ENCODE measurements at regions not wholly inside any gene's neighbourhood (a gene's known extent, or its start where the extent isn't known, plus 50 kb on each side); places are given as distances from the start of the nearest gene placed in this dataset.

DNA sequence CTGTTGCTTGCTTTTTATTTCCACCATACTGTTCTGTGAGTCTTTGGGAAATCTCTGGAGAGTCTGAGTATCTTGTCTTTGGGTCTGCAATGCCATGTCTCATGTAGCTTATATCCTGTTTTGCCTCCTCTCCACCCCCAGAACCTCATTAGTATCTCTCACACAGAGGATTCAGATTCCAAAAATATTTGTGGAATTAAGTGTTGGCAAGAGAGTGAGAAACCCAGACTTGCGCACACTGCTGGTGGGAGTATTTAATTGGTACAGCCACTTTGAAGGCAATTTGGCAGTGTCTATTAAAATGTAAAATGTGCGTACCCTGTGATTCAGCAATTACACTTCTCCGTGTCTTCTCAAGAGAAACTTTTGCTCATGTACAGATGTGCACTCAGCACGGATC, 68.6 kb downstream of the ZNF621 start:
- DNase-seq (ENCODE audit: low read depth) = peak; percentile 20
- no peak overlapping the region for H3K4me3 ChIP-seq (ENCODE audit: control insufficient read depth, low read depth, low read length)
- TF ChIP-seq, protein P1, sequence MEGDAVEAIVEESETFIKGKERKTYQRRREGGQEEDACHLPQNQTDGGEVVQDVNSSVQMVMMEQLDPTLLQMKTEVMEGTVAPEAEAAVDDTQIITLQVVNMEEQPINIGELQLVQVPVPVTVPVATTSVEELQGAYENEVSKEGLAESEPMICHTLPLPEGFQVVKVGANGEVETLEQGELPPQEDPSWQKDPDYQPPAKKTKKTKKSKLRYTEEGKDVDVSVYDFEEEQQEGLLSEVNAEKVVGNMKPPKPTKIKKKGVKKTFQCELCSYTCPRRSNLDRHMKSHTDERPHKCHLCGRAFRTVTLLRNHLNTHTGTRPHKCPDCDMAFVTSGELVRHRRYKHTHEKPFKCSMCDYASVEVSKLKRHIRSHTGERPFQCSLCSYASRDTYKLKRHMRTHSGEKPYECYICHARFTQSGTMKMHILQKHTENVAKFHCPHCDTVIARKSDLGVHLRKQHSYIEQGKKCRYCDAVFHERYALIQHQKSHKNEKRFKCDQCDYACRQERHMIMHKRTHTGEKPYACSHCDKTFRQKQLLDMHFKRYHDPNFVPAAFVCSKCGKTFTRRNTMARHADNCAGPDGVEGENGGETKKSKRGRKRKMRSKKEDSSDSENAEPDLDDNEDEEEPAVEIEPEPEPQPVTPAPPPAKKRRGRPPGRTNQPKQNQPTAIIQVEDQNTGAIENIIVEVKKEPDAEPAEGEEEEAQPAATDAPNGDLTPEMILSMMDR (conservative IDR thresholded peaks at IDR 0.05; ENCODE audit: control insufficient read depth, insufficient read depth, low read depth, low read length) = no peak

DNA sequence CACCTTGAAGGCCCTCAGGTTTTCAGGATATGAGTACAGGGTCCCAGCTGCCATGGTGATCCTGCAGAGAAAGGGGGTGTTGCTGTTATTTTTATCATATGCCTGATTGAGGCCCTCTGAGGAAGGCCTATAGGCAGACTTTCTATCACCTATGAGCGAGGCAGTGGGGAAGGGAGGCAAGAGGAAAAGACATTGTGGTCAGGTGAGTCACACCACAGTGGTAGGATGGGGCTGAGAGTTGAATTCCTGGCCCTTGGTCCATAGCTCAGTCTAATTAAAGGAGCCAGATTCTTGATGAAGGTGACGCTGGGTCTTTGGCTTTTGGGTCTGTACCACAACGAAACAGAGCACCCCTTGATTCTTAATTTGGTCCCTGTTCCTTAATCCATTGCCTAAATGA, 72.7 kb downstream of the ZNF621 start:
- peak; percentile 19 for DNase-seq (ENCODE audit: low read depth)
- TF ChIP-seq, protein P1 (conservative IDR thresholded peaks at IDR 0.05; ENCODE audit: control insufficient read depth, insufficient read depth, low read depth, low read length) = no peak
- H3K4me3 ChIP-seq (ENCODE audit: control insufficient read depth, low read depth, low read length) = no peak overlapping the region

DNA sequence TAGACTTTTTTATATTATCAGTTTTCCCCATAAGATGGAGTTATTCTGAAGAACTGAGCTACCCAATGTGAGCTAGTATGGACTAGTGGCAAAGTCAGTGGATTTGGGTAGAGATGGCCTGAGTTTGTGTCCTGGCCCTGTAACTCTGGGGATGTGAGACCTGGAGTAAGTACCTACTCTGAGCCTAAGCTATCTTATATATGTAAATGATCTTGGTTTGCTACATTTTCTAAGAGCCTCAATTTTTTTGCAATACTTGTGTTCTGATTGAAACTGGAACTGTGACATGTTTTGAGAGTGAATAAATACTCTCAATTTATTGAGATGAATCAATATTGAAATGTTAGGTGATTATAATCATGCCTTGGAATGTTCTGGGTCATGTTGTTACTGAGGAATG, 73.6 kb downstream of the ZNF621 start:
- no peak overlapping the region for H3K4me3 ChIP-seq (ENCODE audit: control insufficient read depth, low read depth, low read length)

DNA sequence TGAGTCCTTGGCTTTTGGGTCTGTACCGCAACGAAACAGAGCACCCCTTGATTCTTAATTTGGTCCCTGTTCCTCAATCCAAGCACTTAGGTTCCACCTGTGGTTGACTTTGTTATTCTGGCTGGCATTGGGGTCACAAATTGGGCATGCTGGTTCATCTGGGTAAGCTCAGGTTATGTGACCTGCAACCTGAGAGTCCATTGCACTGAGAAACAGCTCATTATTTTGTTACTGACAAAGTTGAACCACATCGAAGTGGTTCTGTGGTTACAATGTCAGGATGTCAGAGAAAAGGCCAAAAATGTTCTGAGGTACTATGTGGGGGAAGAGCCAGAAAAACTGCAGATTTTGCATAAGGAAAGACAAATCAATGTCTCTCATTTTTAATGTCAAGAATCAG, 74.2 kb downstream of the ZNF621 start:
- TF ChIP-seq, protein P1 (conservative IDR thresholded peaks at IDR 0.05; ENCODE audit: control insufficient read depth, insufficient read depth, low read depth, low read length) = no peak
- no peak for DNase-seq (ENCODE audit: low read depth)
- no peak overlapping the region for H3K4me3 ChIP-seq (ENCODE audit: control insufficient read depth, low read depth, low read length)

More for the DNA sequence above, 73.6 kb downstream of the ZNF621 start:
- DNase-seq (ENCODE audit: low read depth) = no peak
- TF ChIP-seq, protein P1 (conservative IDR thresholded peaks at IDR 0.05; ENCODE audit: control insufficient read depth, insufficient read depth, low read depth, low read length) = no peak

DNA sequence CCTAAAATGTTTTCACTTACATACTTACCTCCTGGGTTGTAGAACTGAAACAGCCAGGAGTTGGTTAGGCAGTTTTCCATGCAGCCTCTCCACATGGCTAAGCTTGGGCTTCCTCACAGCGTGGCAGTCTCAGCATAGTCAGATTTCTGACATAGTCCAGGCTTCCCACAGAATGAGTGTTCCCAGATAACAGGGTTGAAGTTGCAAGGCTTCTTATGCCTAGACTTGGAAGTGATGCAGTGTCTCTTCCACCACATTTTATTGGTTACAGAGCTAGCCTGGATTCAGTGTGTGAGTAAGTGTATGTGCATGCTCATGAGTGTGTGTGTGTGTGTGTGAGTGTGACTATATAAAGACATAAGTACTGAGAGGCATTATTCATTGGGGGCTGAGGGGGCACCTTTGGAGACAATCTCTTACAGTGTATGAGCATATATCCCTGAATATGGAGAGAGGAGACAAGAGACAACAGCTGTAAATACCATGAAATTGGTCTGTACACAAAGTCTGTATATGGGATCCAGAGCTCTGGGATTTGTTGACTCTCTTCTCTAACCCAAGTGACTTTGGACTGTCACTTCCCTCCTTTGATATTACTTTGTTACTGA, 78.1 kb downstream of the ZNF621 start:
- TF ChIP-seq, protein P1 (conservative IDR thresholded peaks at IDR 0.05; ENCODE audit: control insufficient read depth, insufficient read depth, low read depth, low read length) = no peak
- H3K4me3 ChIP-seq (ENCODE audit: control insufficient read depth, low read depth, low read length) = no peak overlapping the region
- DNase-seq (ENCODE audit: low read depth) = peak; percentile 18

DNA sequence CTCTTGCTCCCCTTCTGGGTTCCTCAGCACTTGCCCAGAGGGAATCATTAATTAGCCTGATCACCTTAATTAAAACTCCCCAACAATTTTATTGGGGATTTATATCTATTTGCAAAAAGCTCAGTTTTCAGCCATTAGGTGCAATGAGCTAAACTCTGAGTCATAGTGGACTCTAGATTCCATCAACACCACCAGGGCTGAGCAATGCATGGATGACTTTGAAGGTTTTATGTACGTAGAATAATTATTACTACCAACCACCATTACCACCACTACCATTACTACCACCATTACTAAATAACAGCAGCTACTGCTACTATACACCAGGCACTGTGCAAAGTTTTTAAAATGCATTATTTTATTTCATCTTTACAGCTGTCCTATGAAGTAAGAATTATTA, 81.2 kb downstream of the ZNF621 start:
- no peak overlapping the region for H3K4me3 ChIP-seq (ENCODE audit: control insufficient read depth, low read depth, low read length)
- TF ChIP-seq, protein P1 (conservative IDR thresholded peaks at IDR 0.05; ENCODE audit: control insufficient read depth, insufficient read depth, low read depth, low read length) = no peak
- no peak for DNase-seq (ENCODE audit: low read depth)

DNA sequence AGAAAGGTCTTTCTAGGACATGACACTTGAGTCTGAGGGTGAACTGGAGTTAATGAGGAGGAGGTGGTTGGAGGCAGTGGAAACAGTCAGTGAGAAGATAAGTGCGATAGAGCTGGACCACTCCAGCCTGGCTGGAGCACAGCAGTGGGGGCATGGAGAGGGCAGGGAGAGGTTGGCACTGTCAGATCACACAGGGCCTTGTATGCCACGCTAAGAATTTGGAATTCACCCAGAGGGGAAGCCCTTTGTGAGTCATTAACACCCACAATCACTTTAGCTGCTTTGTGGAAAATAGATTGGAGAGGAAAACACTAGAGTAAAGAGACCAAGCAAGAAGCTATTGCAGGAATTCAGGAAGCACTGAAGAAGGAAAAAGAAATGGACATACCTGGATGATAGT, 83.3 kb downstream of the ZNF621 start:
- TF ChIP-seq, protein P1 (conservative IDR thresholded peaks at IDR 0.05; ENCODE audit: control insufficient read depth, insufficient read depth, low read depth, low read length) = no peak
- DNase-seq (ENCODE audit: low read depth) = no peak
- H3K4me3 ChIP-seq (ENCODE audit: control insufficient read depth, low read depth, low read length) = no peak overlapping the region

Measured in fibroblast of mammary gland (primary cell).